HUES48 (cell line): ENCODE measurements at regions not wholly inside any gene's neighbourhood (a gene's known extent, or its start where the extent isn't known, plus 50 kb on each side); places are given as distances from the start of the nearest gene placed in this dataset.

Experiments used
- H3K27ac ChIP-seq: one replicate; pipeline ENCODE4 v1.7.0; 2013; ENCODE audit warnings: low read depth, low read length, inconsistent platforms
- H3K27me3 ChIP-seq: 2 replicates; pipeline ENCODE4 v1.6.1; 2013; ENCODE audit warnings: mild to moderate bottlenecking, low read length; ENCODE audit not compliant: control insufficient read depth, insufficient read depth
- H3K36me3 ChIP-seq: 2 replicates; pipeline ENCODE4 v1.6.1; 2013; ENCODE audit warnings: low read length; ENCODE audit not compliant: control insufficient read depth, insufficient read depth
- H3K4me1 ChIP-seq: 2 replicates; pipeline ENCODE4 v1.6.1; 2013; ENCODE audit warnings: mild to moderate bottlenecking, low read length; ENCODE audit not compliant: control insufficient read depth, insufficient read depth
- H3K4me3 ChIP-seq: 2 replicates; pipeline ENCODE4 v1.5.1; 2013; ENCODE audit warnings: mild to moderate bottlenecking, low read depth, low read length
- H3K9ac ChIP-seq: 2 replicates; pipeline ENCODE4 v1.6.1; 2013; ENCODE audit warnings: mild to moderate bottlenecking, low read depth, low read length, moderate library complexity
- H3K9me3 ChIP-seq: 2 replicates; pipeline ENCODE4 v1.6.1; 2013; ENCODE audit warnings: low read length; ENCODE audit not compliant: control insufficient read depth, insufficient read depth

GRCh38 chr2:34098256-34098655 is 499.2 kb upstream of the FAM98A start:
- Histone ChIP-seq H3K27ac (no peak overlapping the region), H3K4me1 (no peaks in the 10 kb centered on the region), H3K36me3 (no peaks in the 10 kb centered on the region), H3K4me3 (no peak overlapping the region), H3K9me3 (no peaks in the 10 kb centered on the region), H3K9ac (no peak overlapping the region), H3K27me3 (no peaks in the 10 kb centered on the region)

GRCh38 chr2:34096562-34097171 is 497.6 kb upstream of the FAM98A start:
- no peak overlapping the region for H3K27ac ChIP-seq
- H3K36me3 ChIP-seq = no peaks in the 10 kb centered on the region
- H3K4me3 ChIP-seq = no peak overlapping the region
- H3K4me1 ChIP-seq = no peaks in the 10 kb centered on the region
- H3K9ac ChIP-seq = no peak overlapping the region
- H3K9me3 ChIP-seq = no peaks in the 10 kb centered on the region
- H3K27me3 ChIP-seq = no peaks in the 10 kb centered on the region

- Histone ChIP-seq H3K9ac (no peak overlapping the region), H3K4me3 (no peak overlapping the region), H3K27ac (no peak overlapping the region), H3K27me3 (no peaks in the 10 kb centered on the region), H3K36me3 (no peaks in the 10 kb centered on the region), H3K9me3 (no peaks in the 10 kb centered on the region), H3K4me1 (no peaks in the 10 kb centered on the region)
Measured at GRCh38 chr2:34093790-34094189, 494.7 kb upstream of the FAM98A start.

- Histone ChIP-seq H3K27me3 (no peaks in the 10 kb centered on the region), H3K9ac (no peak overlapping the region), H3K9me3 (peaks cover 7% of the 10 kb centered on the region; the same call in 1 of the 2 replicates), H3K27ac (no peak overlapping the region), H3K4me3 (no peak overlapping the region), H3K4me1 (no peaks in the 10 kb centered on the region), H3K36me3 (no peaks in the 10 kb centered on the region)
Measured at GRCh38 chr2:34070196-34070595, 471.1 kb upstream of the FAM98A start.

- peaks cover 7% of the 10 kb centered on the region; the same call in 1 of the 2 replicates for H3K9me3 ChIP-seq
- H3K9ac ChIP-seq = no peak overlapping the region
- no peaks in the 10 kb centered on the region for H3K27me3 ChIP-seq
- no peak overlapping the region for H3K4me3 ChIP-seq
- no peak overlapping the region for H3K27ac ChIP-seq
- no peaks in the 10 kb centered on the region for H3K36me3 ChIP-seq
- H3K4me1 ChIP-seq = no peaks in the 10 kb centered on the region
Measured at GRCh38 chr2:34069604-34070003, 470.5 kb upstream of the FAM98A start.

GRCh38 chr2:34050413-34050812 is 451.3 kb upstream of the FAM98A start:
- H3K27me3 ChIP-seq = no peaks in the 10 kb centered on the region
- no peak overlapping the region for H3K4me3 ChIP-seq
- no peaks in the 10 kb centered on the region for H3K36me3 ChIP-seq
- H3K4me1 ChIP-seq = no peaks in the 10 kb centered on the region
- H3K9ac ChIP-seq = no peak overlapping the region
- no peak overlapping the region for H3K27ac ChIP-seq
- H3K9me3 ChIP-seq = no peaks in the 10 kb centered on the region

GRCh38 chr2:34045101-34045655 is 446.1 kb upstream of the FAM98A start:
- Histone ChIP-seq H3K9me3 (no peaks in the 10 kb centered on the region), H3K9ac (no peak overlapping the region), H3K36me3 (no peaks in the 10 kb centered on the region), H3K27me3 (no peaks in the 10 kb centered on the region), H3K27ac (no peak overlapping the region), H3K4me3 (no peak overlapping the region), H3K4me1 (no peaks in the 10 kb centered on the region)

- Histone ChIP-seq H3K4me3 (no peak overlapping the region), H3K27me3 (no peaks in the 10 kb centered on the region), H3K9me3 (no peaks in the 10 kb centered on the region), H3K36me3 (no peaks in the 10 kb centered on the region), H3K4me1 (no peaks in the 10 kb centered on the region), H3K27ac (no peak overlapping the region), H3K9ac (no peak overlapping the region)
Measured at GRCh38 chr2:34037886-34038285, 438.8 kb upstream of the FAM98A start.

- Histone ChIP-seq H3K36me3 (no peaks in the 10 kb centered on the region), H3K27ac (no peak overlapping the region), H3K27me3 (no peaks in the 10 kb centered on the region), H3K4me3 (no peak overlapping the region), H3K9me3 (no peaks in the 10 kb centered on the region), H3K4me1 (no peaks in the 10 kb centered on the region), H3K9ac (no peak overlapping the region)
Measured at GRCh38 chr2:34037157-34037556, 438.1 kb upstream of the FAM98A start.

- no peak overlapping the region for H3K27ac ChIP-seq
- no peaks in the 10 kb centered on the region for H3K36me3 ChIP-seq
- no peaks in the 10 kb centered on the region for H3K4me1 ChIP-seq
- no peaks in the 10 kb centered on the region for H3K9me3 ChIP-seq
- no peak overlapping the region for H3K4me3 ChIP-seq
- H3K9ac ChIP-seq = no peak overlapping the region
- H3K27me3 ChIP-seq = no peaks in the 10 kb centered on the region
Measured at GRCh38 chr2:34031097-34031496, 432.0 kb upstream of the FAM98A start.

- H3K9ac ChIP-seq = no peak overlapping the region
- no peak overlapping the region for H3K4me3 ChIP-seq
- no peaks in the 10 kb centered on the region for H3K27me3 ChIP-seq
- no peaks in the 10 kb centered on the region for H3K36me3 ChIP-seq
- no peak overlapping the region for H3K27ac ChIP-seq
- H3K9me3 ChIP-seq = no peaks in the 10 kb centered on the region
- H3K4me1 ChIP-seq = no peaks in the 10 kb centered on the region
Measured at GRCh38 chr2:34030273-34030672, 431.2 kb upstream of the FAM98A start.
